HepG2 (cell line): ENCODE measurements at regions not wholly inside any gene's neighbourhood (a gene's known extent, or its start where the extent isn't known, plus 50 kb on each side); places are given as distances from the start of the nearest gene placed in this dataset.

Source experiments
- ATAC-seq: fragments of 200-7000 bp; cut with Tn5 transposase; 3 replicates; pipeline ENCODE4 v1.9.1; 2020; ENCODE audit warnings: mild to moderate bottlenecking, moderate library complexity
- BruUV-seq: library from RNA; stranded (reverse); fragments of 400-500 nt; replicated peaks from 2 replicates; lab custom pipeline; 2021; lab: Mats Ljungman, UMichigan
- CTCF ChIA-PET: fragments of 300-600 bp; formaldehyde crosslinking; extraction: SDS; loops from one replicate; lab custom pipeline; 2021; ENCODE audit warnings: low total read pairs, inconsistent platforms, low intra/inter-chr PET ratio; lab: Yijun Ruan, JAX
- POLR2A ChIA-PET: fragments of 350-600 bp; sonication (Branson Sonifier 250); formaldehyde crosslinking; loops from one replicate; lab custom pipeline; 2020; ENCODE audit warnings: antibody characterized with exemption, inconsistent platforms; lab: Yijun Ruan, JAX
- DNase-seq: peaks from one replicate; pipeline ENCODE4 v3.0.0-alpha.2; 2015; ENCODE audit warnings: low spot score
- FAIRE-seq: peaks from 3 replicates; lab custom pipeline; 2011; peaks lifted over from hg19 to GRCh38; lab: Jason Lieb, UNC
- H2AFZ ChIP-seq: one replicate; pipeline ENCODE4 v1.6.1; 2011; ENCODE audit warnings: low read length, inconsistent platforms
- H3K27ac ChIP-seq: fragments of 300-600 bp; 3 replicates; pipeline ENCODE4 v1.8.0; 2011; ENCODE audit warnings: mixed run types, mild to moderate bottlenecking, mixed read lengths, low read length, inconsistent platforms; ENCODE audit not compliant: insufficient read depth; ENCODE audit errors: extremely low read length
- H3K27me3 ChIP-seq, 2 experiments: fragments of 200-600 bp in 1 of 2; 2 replicates in 1 of 2; 3 replicates in 1 of 2; pipeline versions ENCODE4 v1.6.0 to v1.8.0; 2011; ENCODE audit warnings: low read length in 2 of 2, mild to moderate bottlenecking in 2 of 2, moderate library complexity in 2 of 2, inconsistent platforms in 1 of 2; ENCODE audit not compliant: insufficient read depth in 2 of 2, control insufficient read depth in 1 of 2
- H3K36me3 ChIP-seq, 2 experiments: fragments of 200-600 bp in 1 of 2; replicated peaks in 1 of 2; 2 replicates in 1 of 2; 3 replicates in 1 of 2; pipeline versions ENCODE4 v1.5.1 to v1.8.0; 2011; ENCODE audit warnings: low read length in 2 of 2, inconsistent platforms in 1 of 2; ENCODE audit not compliant: insufficient read depth in 2 of 2, control insufficient read depth in 1 of 2
- H3K4me1 ChIP-seq: 2 replicates; pipeline ENCODE4 v1.5.1; 2012; ENCODE audit warnings: low read length, inconsistent platforms; ENCODE audit not compliant: insufficient read depth
- H3K4me2 ChIP-seq: 2 replicates; pipeline ENCODE4 v1.6.0; 2011; ENCODE audit warnings: low read depth, low read length, inconsistent platforms
- H3K4me3 ChIP-seq, 3 experiments: fragments of 200-600 bp in 1 of 3; sonication (generic), shearing (Covaris generic) in 1 of 3; replicated peaks in 1 of 3; 2 replicates each; pipeline ENCODE4 v1.5.1; 2011 to 2016; ENCODE audit warnings: low read length in 3 of 3, inconsistent platforms in 2 of 3, low read depth in 2 of 3, mild to moderate bottlenecking in 2 of 3, control low read depth in 1 of 3, mixed read lengths in 1 of 3; ENCODE audit not compliant: insufficient read depth in 1 of 3
- H3K79me2 ChIP-seq: one replicate; pipeline ENCODE4 v1.6.1; 2011; ENCODE audit warnings: low read length, inconsistent platforms; ENCODE audit not compliant: insufficient read depth
- H3K9ac ChIP-seq: 2 replicates; pipeline ENCODE4 v1.6.0; 2011; ENCODE audit warnings: mild to moderate bottlenecking, low read depth, low read length, inconsistent platforms; ENCODE audit not compliant: insufficient read depth
- H3K9me3 ChIP-seq: 2 replicates; pipeline ENCODE4 v1.5.1; 2012; ENCODE audit warnings: mild to moderate bottlenecking, low read length
- H4K20me1 ChIP-seq: 2 replicates; pipeline ENCODE4 v1.6.0; 2011; ENCODE audit warnings: inconsistent platforms, mild to moderate bottlenecking, low read length, moderate library complexity; ENCODE audit not compliant: insufficient read depth
- ATF6 ChIP-seq: sonication (generic); formaldehyde crosslinking; conservative IDR thresholded peaks from 2 replicates; pipeline ENCODE4 v1.4.0; 2020; ENCODE audit warnings: missing genetic modification reagents
- EZH2 ChIP-seq: conservative IDR thresholded peaks from 2 replicates; pipeline ENCODE4 v1.6.1; 2012; ENCODE audit warnings: mild to moderate bottlenecking, low read depth, low read length, moderate library complexity
- FOXM1 ChIP-seq: sonication (generic); formaldehyde crosslinking; IDR thresholded peaks from 2 replicates; pipeline ENCODE4 v1.5.0; 2020; ENCODE audit warnings: missing genetic modification reagents
- GABPB1 ChIP-seq: IDR thresholded peaks from 2 replicates; pipeline ENCODE4 v1.6.1; 2016; ENCODE audit warnings: mild to moderate bottlenecking, missing genetic modification reagents, moderate library complexity, missing compliant biosample characterization
- MED8 ChIP-seq: sonication (generic); formaldehyde crosslinking; IDR thresholded peaks from 2 replicates; pipeline ENCODE4 v1.8.1; 2023; ENCODE audit warnings: mild to moderate bottlenecking, missing genetic modification reagents; ENCODE audit not compliant: insufficient replicate concordance
- SIX4 ChIP-seq: sonication (generic); formaldehyde crosslinking; IDR thresholded peaks from 2 replicates; pipeline ENCODE4 v1.4.0; 2020; ENCODE audit warnings: missing genetic modification reagents
- SP5 ChIP-seq: IDR thresholded peaks from 2 replicates; pipeline ENCODE4 v1.6.1; 2016; ENCODE audit warnings: low read depth, borderline replicate concordance
- ZBTB2 ChIP-seq: sonication (generic); formaldehyde crosslinking; IDR thresholded peaks from 2 replicates; pipeline ENCODE4 v1.8.0; 2022; ENCODE audit warnings: low read depth, missing genetic modification reagents
- ZFY ChIP-seq: sonication (generic); formaldehyde crosslinking; IDR thresholded peaks from 2 replicates; pipeline ENCODE4 v1.4.0; 2020; ENCODE audit warnings: missing genetic modification reagents
- ZNF644 ChIP-seq: IDR thresholded peaks from 2 replicates; pipeline ENCODE4 v1.6.1; 2016; ENCODE audit warnings: low read depth
- ZNF660 ChIP-seq: sonication (generic); formaldehyde crosslinking; IDR thresholded peaks from 2 replicates; pipeline ENCODE4 v1.5.1; 2020; ENCODE audit warnings: mild to moderate bottlenecking, low read depth, missing genetic modification reagents, borderline replicate concordance
- ZNF770 ChIP-seq: sonication (generic); formaldehyde crosslinking; IDR thresholded peaks from 2 replicates; pipeline ENCODE4 v1.5.0; 2020; ENCODE audit warnings: mild to moderate bottlenecking, missing genetic modification reagents
- ZNF777 ChIP-seq: sonication (generic); formaldehyde crosslinking; IDR thresholded peaks from 2 replicates; pipeline ENCODE4 v1.4.0; 2020; ENCODE audit warnings: missing genetic modification reagents
- WGBS: methylation state at CpG from one replicate; pipeline ENCODE4 v1.1.6; 2017; ENCODE audit warnings: low lambda C conversion rate; 5-methylcytosine and 5-hydroxymethylcytosine counted together
- in situ Hi-C: cut with HindIII; loops from 2 replicates; pipeline ENCODE4 v1.10.0; 2017; ENCODE audit warnings: low pct_unique_long_range_greater_than_20kb; ENCODE audit not compliant: extremely low pct_ligation_motif_present
- intact Hi-C: fragments of 100-400 bp; cut with micrococcal nuclease; formaldehyde crosslinking; loops from one replicate; pipeline ENCODE4 v1.10.0; 2022; ENCODE audit not compliant: unreplicated experiment

GRCh38 chr5:133734916-133735315, 122.6 kb upstream of the FSTL4 start (continued):
- TF ChIP-seq MED8 (CRISPR knock-in tag) (no peak), ZNF777 (CRISPR knock-in tag) (no peak), SP5 (CRISPR knock-in tag) (no peak), ZFY (CRISPR knock-in tag) (no peak), ZBTB2 (no peak)
- TF ChIP-seq, all 625 proteins: peak for 0

GRCh38 chr5:133732536-133732935, 120.2 kb upstream of the FSTL4 start:
- ChIA-PET CTCF (no interaction called here), POLR2A (no interaction called here)
- no peak overlapping the region for H2AFZ ChIP-seq
- no peak overlapping the region for H3K4me3 ChIP-seq
- no peak for TF ChIP-seq ZNF644
- no peak for TF ChIP-seq FOXM1
- TF ChIP-seq GABPB1 (CRISPR knock-in tag) = no peak
- TF ChIP-seq ZFY (CRISPR knock-in tag) = no peak
- no peak for TF ChIP-seq ZNF770 (CRISPR knock-in tag)
- no peak for TF ChIP-seq ATF6
- no peak for TF ChIP-seq EZH2
- TF ChIP-seq SIX4 (CRISPR knock-in tag) = no peak
- no peak for TF ChIP-seq ZNF660 (CRISPR knock-in tag)
- no peaks in the 10 kb centered on the region for H3K36me3 ChIP-seq
- intact Hi-C loops = no loop called here
- ATAC-seq (no peak), DNase-seq (no peak), FAIRE-seq (no peak)
- in situ Hi-C loops = no loop called here
- no peak overlapping the region for H3K4me2 ChIP-seq
- H3K27me3 ChIP-seq = peaks cover 0 to 12% of the 10 kb centered on the region in 2 experiments; a peak in 1 of 5 replicates
- H3K9ac ChIP-seq = no peak overlapping the region
- no peaks in the 10 kb centered on the region for H4K20me1 ChIP-seq
- BruUV-seq = no TSS peak
- 29% methylated on average over 7 of the region's 10 CpGs for WGBS
- H3K27ac ChIP-seq = no peak overlapping the region
- H3K9me3 ChIP-seq = peaks cover 8% of the 10 kb centered on the region
- no peaks in the 10 kb centered on the region for H3K79me2 ChIP-seq
- peaks cover 13% of the 10 kb centered on the region for H3K4me1 ChIP-seq
